ENCODE measurements at regions not wholly inside any gene's neighbourhood (a gene's known extent, or its start where the extent isn't known, plus 50 kb on each side); places are given as distances from the start of the nearest gene placed in this dataset.

DNA sequence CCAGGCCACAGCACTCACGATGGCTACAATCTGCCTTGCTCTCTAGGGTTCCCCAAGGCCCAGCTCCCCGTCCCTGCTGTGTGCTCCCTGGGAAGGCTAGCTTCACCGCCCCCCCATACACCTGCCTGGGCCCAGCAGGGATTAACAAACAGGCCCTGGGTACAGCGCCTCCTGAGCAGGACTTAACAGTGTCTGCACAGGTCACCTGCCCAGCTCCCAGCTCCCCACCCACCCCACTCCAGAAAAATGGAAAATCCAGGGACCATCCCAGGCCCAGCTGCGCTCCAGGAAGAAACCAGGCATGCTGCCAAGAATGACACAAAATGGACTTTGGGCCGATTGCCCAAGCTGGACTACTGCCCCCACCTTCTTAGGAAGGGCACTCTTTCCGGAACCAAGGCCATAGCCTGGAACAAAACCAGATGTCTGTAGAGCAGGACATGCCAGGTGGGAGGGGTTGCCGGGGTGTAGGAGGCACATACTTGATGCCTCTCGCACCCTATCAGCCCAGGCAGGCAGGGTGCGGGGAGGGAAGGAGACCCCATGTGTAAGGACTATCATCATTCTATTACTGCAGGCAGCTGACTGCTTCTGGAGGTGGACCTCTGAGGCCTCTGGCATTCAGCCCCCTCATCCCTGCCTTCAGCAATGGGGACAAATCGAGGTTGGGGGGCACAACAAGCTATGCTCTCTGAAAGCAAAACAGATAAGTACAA, 104.9 kb downstream of the SNX5 start:
- Histone ChIP-seq H3K23me2 (ENCODE audit: insufficient read length, low read depth, low read length, poor library complexity, severe bottlenecking) (no peaks in the 10 kb centered on the region), H2AFZ (ENCODE audit: low read length) (no peak overlapping the region), H3T11ph (ENCODE audit: low read length) (no peak overlapping the region), H2BK5ac (ENCODE audit: insufficient read length, low read length) (no peak overlapping the region), H3K23ac (ENCODE audit: insufficient read length, low read depth, low read length) (no peak overlapping the region), H2BK12ac (ENCODE audit: insufficient read length, low read depth, low read length) (no peak overlapping the region), H3K4ac (ENCODE audit: low read depth, low read length) (no peak overlapping the region), H3K4me2 (ENCODE audit: insufficient read depth, insufficient read length, low read length) (no peak overlapping the region), H3K14ac (ENCODE audit: insufficient read depth, low read length) (no peak overlapping the region; the same call in 1 of the 2 replicates), H4K5ac (ENCODE audit: insufficient read length, low read depth, low read length) (no peak overlapping the region), H2BK15ac (ENCODE audit: low read depth, low read length) (no peak overlapping the region), H3K56ac (ENCODE audit: insufficient read length, low read depth, low read length) (no peak overlapping the region), H2BK20ac (ENCODE audit: low read depth, low read length, poor library complexity, severe bottlenecking) (no peak overlapping the region), H3K79me1 (ENCODE audit: insufficient read depth, low read depth, low read length, poor library complexity, severe bottlenecking) (no peaks in the 10 kb centered on the region), H2BK120ac (ENCODE audit: low read depth, low read length, poor library complexity, severe bottlenecking) (no peak overlapping the region), H2AK5ac (ENCODE audit: insufficient read length, low read length) (no peak overlapping the region), H3K4me1 (ENCODE audit: insufficient read depth, low read length) (peaks cover 8% of the 10 kb centered on the region; the same call in 1 of the 2 replicates), H3K27me3 (ENCODE audit: insufficient read depth, low read length) (no peaks in the 10 kb centered on the region), H4K8ac (replicated peaks; ENCODE audit: insufficient read length, low read depth, low read length) (no peak overlapping the region), H3K9me3 (ENCODE audit: control insufficient read depth, low read depth, low read length) (no peaks in the 10 kb centered on the region), H4K91ac (ENCODE audit: insufficient read length, low read depth, low read length) (no peak overlapping the region), H3K27ac (ENCODE audit: insufficient read length, low read depth, low read length) (no peak overlapping the region), H3K79me2 (ENCODE audit: insufficient read depth, low read length) (no peaks in the 10 kb centered on the region), H4K20me1 (ENCODE audit: control insufficient read depth, insufficient read depth, insufficient read length) (no peaks in the 10 kb centered on the region), H3K9ac (ENCODE audit: extremely low read depth, insufficient read length, low read length) (no peak overlapping the region), H3K18ac (ENCODE audit: insufficient read length, low read depth, low read length) (no peak overlapping the region)
- no peaks in the 10 kb centered on the region for H3K36me3 Mint-ChIP-seq (ENCODE audit: insufficient read depth in 1 of 3, low read depth in 3 of 3)
- peaks cover 29 to 36% of the 10 kb centered on the region in 2 experiments for H3K4me1 Mint-ChIP-seq
- H3K4me3 Mint-ChIP-seq = no peak overlapping the region
- DNase-seq = no peak
- WGBS (ENCODE audit: extremely low coverage, insufficient read length, low lambda C conversion rate) = no CpG with 5 or more reads among the region's 11 CpGs
- no peak for TF ChIP-seq CTCF (conservative IDR thresholded peaks at IDR 0.05)
- H3K27ac Mint-ChIP-seq = peak overlapping the region in 1 of 3 experiments; percentile 32; a peak in 1 of 7 replicates
- no peaks in the 10 kb centered on the region for H3K9me3 Mint-ChIP-seq
- peaks cover 1% of the 10 kb centered on the region for H3K27me3 Mint-ChIP-seq (ENCODE audit: low read depth)

All from H9 (cell line).